ENCODE measurements at regions not wholly inside any gene's neighbourhood (a gene's known extent, or its start where the extent isn't known, plus 50 kb on each side); places are given as distances from the start of the nearest gene placed in this dataset.

- no peak for TF ChIP-seq ZNF462 (CRISPR knock-in tag; IDR thresholded peaks at IDR 0.05)
These were observed 126.7 kb upstream of the PRSS58 start (continued) for GRCh38 chr7:142384493-142384922.

DNA sequence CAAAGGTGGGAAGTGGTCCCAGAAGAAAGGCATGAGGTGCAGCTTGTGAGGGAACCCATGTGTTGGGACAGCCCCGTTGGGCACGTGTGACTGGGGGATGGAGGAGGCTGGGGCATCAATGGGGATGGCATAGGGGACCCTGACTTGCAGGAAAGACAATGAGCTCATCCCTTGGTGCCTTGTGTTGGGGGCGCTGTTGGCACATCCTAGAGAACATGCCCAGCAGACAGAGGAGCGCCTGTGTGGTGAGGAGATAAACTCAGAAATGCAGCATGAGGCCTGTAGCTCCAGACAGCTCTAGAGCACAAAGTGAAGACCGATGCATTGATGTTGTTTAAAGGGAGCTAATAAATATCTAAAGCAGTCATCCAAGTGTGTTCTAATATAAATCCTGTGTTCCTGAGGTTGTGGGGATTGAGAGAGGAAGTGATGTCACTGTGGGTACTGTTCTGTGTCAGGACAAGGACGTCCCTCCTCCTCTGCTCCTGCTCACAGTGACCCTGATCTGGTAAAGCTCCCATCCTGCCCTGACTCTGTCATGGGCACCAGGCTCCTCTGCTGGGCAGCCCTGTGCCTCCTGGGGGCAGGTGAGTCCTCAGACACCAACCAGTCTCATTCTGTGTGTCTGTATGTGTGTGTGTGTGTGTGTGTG, 126.1 kb upstream of the PRSS58 start:
- Mint-ChIP-seq H3K36me3 (ENCODE audit: low read depth) (no peaks in the 10 kb centered on the region), H3K27me3 (ENCODE audit: insufficient read depth, low read depth, poor library complexity) (peaks cover 12% of the 10 kb centered on the region), H3K4me1 (peaks cover 13% of the 10 kb centered on the region), H3K4me3 (no peak overlapping the region), H3K9me3 (no peaks in the 10 kb centered on the region), H3K27ac (no peak overlapping the region; the same call in 1 of the 2 replicates)
- Histone ChIP-seq H2AFZ (peak overlapping the region; percentile 32; the same call in 1 of the 2 replicates), H3F3A (replicated peaks; ENCODE audit: low read depth) (no peaks in the 10 kb centered on the region), H4K20me1 (replicated peaks; ENCODE audit: insufficient read depth) (no peaks in the 10 kb centered on the region), H3K4me2 (no peak overlapping the region), H3K36me3 (ENCODE audit: insufficient read depth) (no peaks in the 10 kb centered on the region), H3K27me3 (ENCODE audit: insufficient read depth) (no peaks in the 10 kb centered on the region), H3K79me2 (replicated peaks; ENCODE audit: insufficient read depth) (no peaks in the 10 kb centered on the region), H3K4me1 (ENCODE audit: insufficient read depth) (peaks cover 6% of the 10 kb centered on the region; the same call in 1 of the 2 replicates), H3K9me2 (ENCODE audit: insufficient read depth) (no peaks in the 10 kb centered on the region), H3K4me3 (no peak overlapping the region), H3K27ac (ENCODE audit: low read depth) (no peak overlapping the region)
- TF ChIP-seq ZNF114 (CRISPR knock-in tag; IDR thresholded peaks at IDR 0.05), result no peak
- TF ChIP-seq, protein P1, sequence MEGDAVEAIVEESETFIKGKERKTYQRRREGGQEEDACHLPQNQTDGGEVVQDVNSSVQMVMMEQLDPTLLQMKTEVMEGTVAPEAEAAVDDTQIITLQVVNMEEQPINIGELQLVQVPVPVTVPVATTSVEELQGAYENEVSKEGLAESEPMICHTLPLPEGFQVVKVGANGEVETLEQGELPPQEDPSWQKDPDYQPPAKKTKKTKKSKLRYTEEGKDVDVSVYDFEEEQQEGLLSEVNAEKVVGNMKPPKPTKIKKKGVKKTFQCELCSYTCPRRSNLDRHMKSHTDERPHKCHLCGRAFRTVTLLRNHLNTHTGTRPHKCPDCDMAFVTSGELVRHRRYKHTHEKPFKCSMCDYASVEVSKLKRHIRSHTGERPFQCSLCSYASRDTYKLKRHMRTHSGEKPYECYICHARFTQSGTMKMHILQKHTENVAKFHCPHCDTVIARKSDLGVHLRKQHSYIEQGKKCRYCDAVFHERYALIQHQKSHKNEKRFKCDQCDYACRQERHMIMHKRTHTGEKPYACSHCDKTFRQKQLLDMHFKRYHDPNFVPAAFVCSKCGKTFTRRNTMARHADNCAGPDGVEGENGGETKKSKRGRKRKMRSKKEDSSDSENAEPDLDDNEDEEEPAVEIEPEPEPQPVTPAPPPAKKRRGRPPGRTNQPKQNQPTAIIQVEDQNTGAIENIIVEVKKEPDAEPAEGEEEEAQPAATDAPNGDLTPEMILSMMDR (conservative IDR thresholded peaks at IDR 0.05; ENCODE audit: low read depth in 2 of 2), result peak in 1 of 2 experiments; percentile 25; a peak in 1 of 4 replicates
- ATAC-seq (no peak), DNase-seq (ENCODE audit: low spot score) (no peak)

Data from GM23338 (cell line).